WTC11 (cell line): ENCODE measurements at regions not wholly inside any gene's neighbourhood (a gene's known extent, or its start where the extent isn't known, plus 50 kb on each side); places are given as distances from the start of the nearest gene placed in this dataset.

Experiments used
- ATAC-seq: fragments of 200-7000 bp; cut with Tn5 transposase; 2 replicates; pipeline ENCODE4 v1.10.0; 2021; ENCODE audit warnings: mild to moderate bottlenecking, moderate library complexity
- CTCF ChIA-PET: fragments of 300-600 bp; sonication (Branson Sonifier 250); formaldehyde crosslinking; loops from one replicate; lab custom pipeline; 2021; ENCODE audit warnings: antibody characterized with exemption; lab: Charles Lee
- POLR2A ChIA-PET: fragments of 350-600 bp; sonication (Branson Sonifier 250); formaldehyde crosslinking; loops from one replicate; lab custom pipeline; 2021; ENCODE audit warnings: antibody characterized with exemption; lab: Charles Lee
- DNase-seq: peaks from one replicate; pipeline ENCODE4 v3.0.0; 2021; ENCODE audit warnings: low spot score
- H3K27ac Mint-ChIP-seq: 2 replicates; pipeline ENCODE4 v1.8.0; 2021; ENCODE audit warnings: mixed read lengths
- H3K27me3 Mint-ChIP-seq: 2 replicates; pipeline ENCODE4 v1.8.0; 2021; ENCODE audit warnings: low read depth, mild to moderate bottlenecking, moderate library complexity, mixed read lengths
- H3K36me3 Mint-ChIP-seq: 2 replicates; pipeline ENCODE4 v1.8.0; 2021; ENCODE audit warnings: mixed read lengths
- H3K4me1 Mint-ChIP-seq: 2 replicates; pipeline ENCODE4 v1.8.0; 2022; ENCODE audit warnings: mixed read lengths
- H3K4me3 Mint-ChIP-seq: 2 replicates; pipeline ENCODE4 v1.8.0; 2021; ENCODE audit warnings: mild to moderate bottlenecking, moderate library complexity, mixed read lengths
- H3K9me3 Mint-ChIP-seq: 2 replicates; pipeline ENCODE4 v1.8.0; 2021; ENCODE audit warnings: mixed read lengths
- AFF4 ChIP-seq: sonication (generic); formaldehyde crosslinking; IDR thresholded peaks from 2 replicates; pipeline ENCODE4 v1.8.1; 2023; ENCODE audit warnings: mild to moderate bottlenecking, missing genetic modification reagents, borderline replicate concordance
- CBFB ChIP-seq: sonication (generic); formaldehyde crosslinking; IDR thresholded peaks from 2 replicates; pipeline ENCODE4 v1.8.1; 2022; ENCODE audit warnings: mild to moderate bottlenecking, low read depth, missing genetic modification reagents
- CDX4 ChIP-seq: fragments of 250-450 bp; sonication (Bioruptor Pico); IDR thresholded peaks from 2 replicates; pipeline ENCODE4 v1.9.0; 2021; ENCODE audit warnings: moderate library complexity, mild to moderate bottlenecking, inconsistent platforms, borderline replicate concordance
- E2F1 ChIP-seq: sonication (generic); formaldehyde crosslinking; IDR thresholded peaks from 2 replicates; pipeline ENCODE4 v1.8.0; 2022; ENCODE audit warnings: mild to moderate bottlenecking, missing genetic modification reagents
- ETV6 ChIP-seq: sonication (generic); formaldehyde crosslinking; IDR thresholded peaks from 2 replicates; pipeline ENCODE4 v1.8.1; 2022; ENCODE audit warnings: mild to moderate bottlenecking, missing genetic modification reagents
- IRF1 ChIP-seq: sonication (generic); formaldehyde crosslinking; IDR thresholded peaks from 2 replicates; pipeline ENCODE4 v1.8.0; 2023; ENCODE audit warnings: missing genetic modification reagents
- KAT7 ChIP-seq: sonication (generic); formaldehyde crosslinking; IDR thresholded peaks from 2 replicates; pipeline ENCODE4 v1.8.1; 2023; ENCODE audit warnings: missing genetic modification reagents, mild to moderate bottlenecking, borderline replicate concordance
- MLX ChIP-seq: sonication (generic); formaldehyde crosslinking; IDR thresholded peaks from 2 replicates; pipeline ENCODE4 v1.8.1; 2023; ENCODE audit warnings: mild to moderate bottlenecking, missing genetic modification reagents, moderate library complexity
- NFE2L1 ChIP-seq: sonication (generic); formaldehyde crosslinking; IDR thresholded peaks from 2 replicates; pipeline ENCODE4 v1.8.1; 2023; ENCODE audit warnings: missing genetic modification reagents
- NFYB ChIP-seq: sonication (generic); formaldehyde crosslinking; conservative IDR thresholded peaks from 2 replicates; pipeline ENCODE4 v1.8.0; 2022; ENCODE audit warnings: low read depth, missing genetic modification reagents
- OVOL2 ChIP-seq: fragments of 250-450 bp; sonication (Bioruptor Pico); IDR thresholded peaks from 2 replicates; pipeline ENCODE4 v1.9.0; 2021; ENCODE audit warnings: mild to moderate bottlenecking, borderline replicate concordance
- PRRX2 ChIP-seq: fragments of 250-450 bp; sonication (Bioruptor Pico); IDR thresholded peaks from 2 replicates; pipeline ENCODE4 v1.8.0; 2021; ENCODE audit warnings: mild to moderate bottlenecking
- RELA ChIP-seq: sonication (generic); formaldehyde crosslinking; IDR thresholded peaks from 2 replicates; pipeline ENCODE4 v1.8.1; 2022; ENCODE audit warnings: missing genetic modification reagents, mild to moderate bottlenecking, borderline replicate concordance
- SMAD3 ChIP-seq: sonication (generic); formaldehyde crosslinking; IDR thresholded peaks from 2 replicates; pipeline ENCODE4 v1.8.0; 2022; ENCODE audit warnings: missing genetic modification reagents, mild to moderate bottlenecking, borderline replicate concordance
- SP1 ChIP-seq: sonication (generic); formaldehyde crosslinking; conservative IDR thresholded peaks from 2 replicates; pipeline ENCODE4 v1.8.1; 2022; ENCODE audit warnings: missing genetic modification reagents
- STAT6 ChIP-seq: sonication (generic); formaldehyde crosslinking; conservative IDR thresholded peaks from 2 replicates; pipeline ENCODE4 v1.8.1; 2023; ENCODE audit warnings: mild to moderate bottlenecking, low read depth, missing genetic modification reagents, moderate library complexity
- ZNF121 ChIP-seq: sonication (generic); formaldehyde crosslinking; IDR thresholded peaks from 2 replicates; pipeline ENCODE4 v1.8.0; 2023; ENCODE audit warnings: missing genetic modification reagents
- ZNF263 ChIP-seq: sonication (generic); formaldehyde crosslinking; IDR thresholded peaks from 2 replicates; pipeline ENCODE4 v1.8.1; 2022; ENCODE audit warnings: low read depth, mild to moderate bottlenecking, moderate library complexity, missing genetic modification reagents
- ZNF425 ChIP-seq: fragments of 250-450 bp; sonication (Bioruptor Pico); conservative IDR thresholded peaks from 2 replicates; pipeline ENCODE4 v1.9.0; 2021; ENCODE audit warnings: mild to moderate bottlenecking
- ZNF512 ChIP-seq: sonication (generic); formaldehyde crosslinking; IDR thresholded peaks from 2 replicates; pipeline ENCODE4 v1.8.1; 2022; ENCODE audit warnings: missing genetic modification reagents, borderline replicate concordance

- H3K4me3 Mint-ChIP-seq: no peak overlapping the region
- ChIA-PET CTCF (no interaction called here), POLR2A (no interaction called here)
- DNase-seq: no peak
- H3K4me1 Mint-ChIP-seq: no peaks in the 10 kb centered on the region
- peaks cover 7% of the 10 kb centered on the region for H3K27me3 Mint-ChIP-seq
- peaks cover 7% of the 10 kb centered on the region for H3K36me3 Mint-ChIP-seq
- TF ChIP-seq SP1 (CRISPR knock-in tag): no peak
- no peak for TF ChIP-seq NFE2L1 (CRISPR knock-in tag)
- TF ChIP-seq NFYB (CRISPR knock-in tag): no peak
- TF ChIP-seq KAT7 (CRISPR knock-in tag): no peak
- no peak for TF ChIP-seq IRF1 (CRISPR knock-in tag)
- TF ChIP-seq AFF4 (CRISPR knock-in tag): no peak
- TF ChIP-seq E2F1 (CRISPR knock-in tag): no peak
- no peak for TF ChIP-seq STAT6 (CRISPR knock-in tag)
- no peak for TF ChIP-seq PRRX2 (CRISPR knock-in tag)
- TF ChIP-seq CDX4 (CRISPR knock-in tag): no peak
- no peak for TF ChIP-seq MLX
- no peak for TF ChIP-seq ZNF263
- H3K27ac Mint-ChIP-seq: no peak overlapping the region
- ATAC-seq: no peak
- peaks cover 18% of the 10 kb centered on the region for H3K9me3 Mint-ChIP-seq
These were observed 1033.9 kb downstream of the TYW1 start for GRCh38 chr7:68030530-68030929.

- H3K36me3 Mint-ChIP-seq: peaks cover 7% of the 10 kb centered on the region
- H3K4me3 Mint-ChIP-seq: no peak overlapping the region
- H3K27me3 Mint-ChIP-seq: peaks cover 3% of the 10 kb centered on the region
- CTCF ChIA-PET: interaction anchor here (0.7 kb wide), 1 partner anchor 34 kb away, joined by 3 read pairs; no protein-coding TSS in a partner anchor
- H3K4me1 Mint-ChIP-seq: no peaks in the 10 kb centered on the region
- POLR2A ChIA-PET: no interaction called here
- peaks cover 18% of the 10 kb centered on the region for H3K9me3 Mint-ChIP-seq
- ATAC-seq (no peak), DNase-seq (no peak)
- no peak overlapping the region for H3K27ac Mint-ChIP-seq
- TF ChIP-seq ZNF263 (no peak), OVOL2 (CRISPR knock-in tag) (no peak), CBFB (CRISPR knock-in tag) (no peak), SMAD3 (CRISPR knock-in tag) (no peak), ETV6 (CRISPR knock-in tag) (no peak), KAT7 (CRISPR knock-in tag) (no peak), RELA (no peak), NFE2L1 (CRISPR knock-in tag) (no peak), ZNF512 (CRISPR knock-in tag) (no peak), ZNF121 (no peak), ZNF425 (CRISPR knock-in tag) (no peak)
These were observed 1034.7 kb downstream of the TYW1 start for GRCh38 chr7:68031180-68031943.
